Stimulated activated memory B cell treated with anti-CD40 and anti-IgM and Interleukin-4, amounts not matched to agents 10 μg/mL and 1 μg/mL and 100 μg/mL, for 72 hours (primary cell): ENCODE measurements at regions not wholly inside any gene's neighbourhood (a gene's known extent, or its start where the extent isn't known, plus 50 kb on each side); places are given as distances from the start of the nearest gene placed in this dataset.
"Not testable (repeated sequence)": the region's sequence is repeated elsewhere in the genome, so short reads cannot be mapped to it uniquely, and the experiment has no call there.

ENCODE experiments used
- ATAC-seq: fragments of 150-1000 bp; cut with Tn5 transposase; 2 replicates; pipeline ENCODE4 v1.10.0; 2021
- H3K27ac Mint-ChIP-seq: one replicate; pipeline ENCODE4 v1.8.0; 2022; ENCODE audit warnings: mild to moderate bottlenecking, mixed read lengths
- H3K27me3 Mint-ChIP-seq: one replicate; pipeline ENCODE4 v1.8.0; 2022; ENCODE audit warnings: mixed read lengths
- H3K36me3 Mint-ChIP-seq: one replicate; pipeline ENCODE4 v1.8.0; 2022; ENCODE audit warnings: mixed read lengths
- H3K4me1 Mint-ChIP-seq: one replicate; pipeline ENCODE4 v1.8.0; 2022; ENCODE audit warnings: mixed read lengths
- H3K4me3 Mint-ChIP-seq: one replicate; pipeline ENCODE4 v1.8.0; 2022; ENCODE audit warnings: mild to moderate bottlenecking, moderate library complexity, mixed read lengths
- H3K9me3 Mint-ChIP-seq: one replicate; pipeline ENCODE4 v1.8.0; 2022; ENCODE audit warnings: mixed read lengths

- H3K36me3 Mint-ChIP-seq = no peaks in the 10 kb centered on the region
- peaks cover 6% of the 10 kb centered on the region for H3K9me3 Mint-ChIP-seq
- H3K27ac Mint-ChIP-seq = no peak overlapping the region
- no peaks in the 10 kb centered on the region for H3K27me3 Mint-ChIP-seq
- no peak overlapping the region for H3K4me3 Mint-ChIP-seq
- H3K4me1 Mint-ChIP-seq = no peaks in the 10 kb centered on the region
- no peak for ATAC-seq
Observed at GRCh38 chr12:60494244-60494643, 898.4 kb downstream of the SLC16A7 start.

- Mint-ChIP-seq H3K9me3 (peaks cover 6% of the 10 kb centered on the region), H3K27ac (no peak overlapping the region), H3K4me3 (no peak overlapping the region), H3K4me1 (no peaks in the 10 kb centered on the region), H3K27me3 (no peaks in the 10 kb centered on the region), H3K36me3 (no peaks in the 10 kb centered on the region)
- no peak for ATAC-seq
Observed at GRCh38 chr12:60498656-60499055, 902.8 kb downstream of the SLC16A7 start.

- Mint-ChIP-seq H3K27ac (no peak overlapping the region), H3K4me1 (no peaks in the 10 kb centered on the region), H3K9me3 (peaks cover 3% of the 10 kb centered on the region), H3K27me3 (no peaks in the 10 kb centered on the region), H3K36me3 (no peaks in the 10 kb centered on the region), H3K4me3 (no peak overlapping the region)
- no peak for ATAC-seq
Observed at GRCh38 chr12:60501124-60501729, 905.4 kb downstream of the SLC16A7 start.

- H3K9me3 Mint-ChIP-seq = peaks cover 4% of the 10 kb centered on the region
- no peak overlapping the region for H3K27ac Mint-ChIP-seq
- no peak overlapping the region for H3K4me3 Mint-ChIP-seq
- H3K36me3 Mint-ChIP-seq = no peaks in the 10 kb centered on the region
- H3K4me1 Mint-ChIP-seq = no peaks in the 10 kb centered on the region
- no peaks in the 10 kb centered on the region for H3K27me3 Mint-ChIP-seq
- ATAC-seq = no peak
Observed at GRCh38 chr12:60522684-60523400, 927.0 kb downstream of the SLC16A7 start.

- no peaks in the 10 kb centered on the region for H3K4me1 Mint-ChIP-seq
- no peak overlapping the region for H3K4me3 Mint-ChIP-seq
- no peak overlapping the region for H3K27ac Mint-ChIP-seq
- no peaks in the 10 kb centered on the region for H3K36me3 Mint-ChIP-seq
- no peak for ATAC-seq
- no peaks in the 10 kb centered on the region for H3K27me3 Mint-ChIP-seq
- H3K9me3 Mint-ChIP-seq = no peaks in the 10 kb centered on the region
Observed at GRCh38 chr12:60529261-60529660, 933.4 kb downstream of the SLC16A7 start.

- ATAC-seq = no peak
- Mint-ChIP-seq H3K9me3 (no peaks in the 10 kb centered on the region), H3K4me1 (no peaks in the 10 kb centered on the region), H3K36me3 (no peaks in the 10 kb centered on the region), H3K27me3 (no peaks in the 10 kb centered on the region), H3K27ac (no peak overlapping the region), H3K4me3 (no peak overlapping the region)
Observed at GRCh38 chr12:60529723-60530122, 933.9 kb downstream of the SLC16A7 start.

GRCh38 chr12:60535363-60535762, 939.5 kb downstream of the SLC16A7 start:
- Mint-ChIP-seq H3K27me3 (no peaks in the 10 kb centered on the region), H3K4me3 (no peak overlapping the region), H3K27ac (no peak overlapping the region), H3K9me3 (no peaks in the 10 kb centered on the region), H3K36me3 (no peaks in the 10 kb centered on the region), H3K4me1 (no peaks in the 10 kb centered on the region)
- no peak for ATAC-seq

GRCh38 chr12:60539592-60539991, 943.8 kb downstream of the SLC16A7 start:
- H3K4me1 Mint-ChIP-seq = no peaks in the 10 kb centered on the region
- ATAC-seq = no peak

GRCh38 chr12:60568914-60569313, 973.1 kb downstream of the SLC16A7 start:
- Mint-ChIP-seq H3K36me3 (no peaks in the 10 kb centered on the region), H3K4me3 (no peak overlapping the region), H3K27me3 (no peaks in the 10 kb centered on the region), H3K4me1 (no peaks in the 10 kb centered on the region), H3K27ac (no peak overlapping the region), H3K9me3 (peaks cover 3% of the 10 kb centered on the region)
- no peak for ATAC-seq

More at GRCh38 chr12:60539592-60539991, 943.8 kb downstream of the SLC16A7 start:
- Mint-ChIP-seq H3K27me3 (no peaks in the 10 kb centered on the region), H3K36me3 (no peaks in the 10 kb centered on the region), H3K4me3 (no peak overlapping the region), H3K27ac (no peak overlapping the region), H3K9me3 (no peaks in the 10 kb centered on the region)

- no peaks in the 10 kb centered on the region for H3K9me3 Mint-ChIP-seq
- no peak for ATAC-seq
- H3K36me3 Mint-ChIP-seq = no peaks in the 10 kb centered on the region
- H3K27ac Mint-ChIP-seq = no peak overlapping the region
- no peak overlapping the region for H3K4me3 Mint-ChIP-seq
- no peaks in the 10 kb centered on the region for H3K27me3 Mint-ChIP-seq
- no peaks in the 10 kb centered on the region for H3K4me1 Mint-ChIP-seq
Observed at GRCh38 chr12:60577607-60578006, 981.8 kb downstream of the SLC16A7 start.

- not testable (repeated sequence) for ATAC-seq, H3K4me1 Mint-ChIP-seq, H3K27me3 Mint-ChIP-seq, H3K36me3 Mint-ChIP-seq, H3K9me3 Mint-ChIP-seq, H3K27ac Mint-ChIP-seq, H3K4me3 Mint-ChIP-seq
Observed at GRCh38 chr12:60587664-60588063, 991.8 kb downstream of the SLC16A7 start.

- H3K36me3 Mint-ChIP-seq = no peaks in the 10 kb centered on the region
- H3K9me3 Mint-ChIP-seq = peaks cover 8% of the 10 kb centered on the region
- H3K27ac Mint-ChIP-seq = no peak overlapping the region
- no peaks in the 10 kb centered on the region for H3K27me3 Mint-ChIP-seq
- H3K4me3 Mint-ChIP-seq = no peak overlapping the region
- no peak for ATAC-seq
- no peaks in the 10 kb centered on the region for H3K4me1 Mint-ChIP-seq
Observed at GRCh38 chr12:60594035-60594711, 998.3 kb downstream of the SLC16A7 start.

GRCh38 chr12:60602601-60603000, 1006.8 kb downstream of the SLC16A7 start:
- Mint-ChIP-seq H3K9me3 (peaks cover 9% of the 10 kb centered on the region), H3K4me1 (no peaks in the 10 kb centered on the region), H3K27me3 (no peaks in the 10 kb centered on the region), H3K27ac (no peak overlapping the region), H3K4me3 (no peak overlapping the region), H3K36me3 (no peaks in the 10 kb centered on the region)
- ATAC-seq = no peak

GRCh38 chr12:60603475-60603874, 1007.6 kb downstream of the SLC16A7 start:
- H3K27me3 Mint-ChIP-seq, H3K36me3 Mint-ChIP-seq, H3K9me3 Mint-ChIP-seq, H3K4me1 Mint-ChIP-seq, H3K27ac Mint-ChIP-seq, H3K4me3 Mint-ChIP-seq, ATAC-seq: not testable (repeated sequence)

- Mint-ChIP-seq H3K27ac (no peak overlapping the region), H3K9me3 (peaks cover 2% of the 10 kb centered on the region), H3K4me3 (no peak overlapping the region), H3K4me1 (no peaks in the 10 kb centered on the region), H3K27me3 (no peaks in the 10 kb centered on the region), H3K36me3 (no peaks in the 10 kb centered on the region)
- no peak for ATAC-seq
Observed at GRCh38 chr12:60616400-60616799, 1020.6 kb downstream of the SLC16A7 start.

- no peak for ATAC-seq
- Mint-ChIP-seq H3K4me3 (no peak overlapping the region), H3K27ac (no peak overlapping the region), H3K27me3 (no peaks in the 10 kb centered on the region), H3K9me3 (peaks cover 2% of the 10 kb centered on the region), H3K36me3 (no peaks in the 10 kb centered on the region), H3K4me1 (no peaks in the 10 kb centered on the region)
Observed at GRCh38 chr12:60630796-60631195, 1035.0 kb downstream of the SLC16A7 start.
